ENCODE measurements at regions not wholly inside any gene's neighbourhood (a gene's known extent, or its start where the extent isn't known, plus 50 kb on each side); places are given as distances from the start of the nearest gene placed in this dataset.
"Not testable (repeated sequence)": the region's sequence is repeated elsewhere in the genome, so short reads cannot be mapped to it uniquely, and the experiment has no call there.

DNA sequence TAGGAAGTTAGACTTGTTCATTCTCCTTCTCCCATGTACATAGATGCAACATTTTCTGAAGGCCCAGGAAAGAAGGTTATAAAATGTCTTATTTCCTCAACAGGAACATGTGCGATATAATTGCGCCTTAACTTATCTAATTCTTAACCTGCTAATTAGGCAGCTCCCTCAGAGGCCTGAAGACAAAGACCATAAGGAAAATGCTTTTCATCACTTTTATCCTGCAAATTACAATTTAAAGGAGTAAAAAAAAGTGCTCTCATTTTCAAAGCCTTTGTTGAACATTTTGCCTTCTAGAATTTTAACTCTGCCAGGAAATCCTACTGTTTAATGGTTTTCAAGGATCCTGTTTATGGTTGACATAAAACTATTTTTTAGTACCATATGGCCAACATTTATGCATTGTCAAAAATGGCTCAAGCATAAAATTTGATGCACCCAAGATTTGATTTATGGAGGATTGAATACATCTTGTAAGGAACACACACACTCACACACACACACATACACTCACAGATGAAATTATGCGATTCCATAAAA is 660.4 kb upstream of the TMEM132C start:
- no peak for DNase-seq (ENCODE audit: low read depth, low spot score)

DNA sequence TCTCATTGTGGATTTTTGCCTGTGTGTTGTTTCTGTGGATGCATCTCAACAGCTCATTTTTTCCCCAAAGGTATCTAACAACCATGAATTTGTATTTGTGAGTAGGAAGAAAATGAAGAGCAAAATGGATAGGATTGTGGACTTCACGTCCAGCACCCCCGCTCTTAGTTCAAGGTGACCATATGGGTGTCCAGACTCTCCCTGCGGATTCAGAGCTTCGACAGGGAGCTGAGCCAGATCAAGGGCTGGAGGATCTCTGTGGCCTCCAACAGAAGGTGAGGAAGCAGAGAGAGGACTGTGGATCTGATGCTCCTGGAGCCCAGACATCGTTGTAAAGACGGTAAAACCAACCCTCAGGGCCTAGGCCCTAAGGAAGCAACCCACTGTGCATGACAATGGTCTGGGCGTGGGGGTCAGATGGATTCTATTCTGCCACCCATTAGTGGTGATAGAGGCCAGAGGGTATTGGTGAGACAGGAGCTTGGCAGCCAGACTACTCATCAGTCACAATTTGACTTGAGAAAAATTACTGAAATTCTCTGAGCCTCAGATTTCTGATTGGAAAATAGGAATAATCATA is 659.7 kb upstream of the TMEM132C start:
- DNase-seq (ENCODE audit: low read depth, low spot score): no peak

DNA sequence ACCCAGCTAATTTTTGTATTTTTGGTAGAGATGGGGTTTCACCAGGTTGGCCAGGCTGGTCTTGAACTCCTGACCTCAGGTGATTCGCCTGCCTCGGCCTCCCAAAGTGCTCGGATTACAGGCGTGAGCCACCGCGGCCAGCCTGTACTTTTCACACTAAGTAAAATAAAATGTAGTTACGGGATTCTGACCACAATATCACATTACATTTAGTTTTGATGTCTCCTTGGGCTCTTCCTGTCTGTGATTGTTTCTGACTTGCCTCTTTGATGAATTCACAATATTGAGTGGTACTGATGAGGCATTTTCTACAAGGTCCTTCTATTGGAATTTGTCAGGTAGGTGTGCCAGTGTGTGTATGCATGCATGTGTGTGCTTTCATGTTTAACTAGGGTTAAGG is 658.6 kb upstream of the TMEM132C start:
- not testable (repeated sequence) for DNase-seq (ENCODE audit: low read depth, low spot score)

DNA sequence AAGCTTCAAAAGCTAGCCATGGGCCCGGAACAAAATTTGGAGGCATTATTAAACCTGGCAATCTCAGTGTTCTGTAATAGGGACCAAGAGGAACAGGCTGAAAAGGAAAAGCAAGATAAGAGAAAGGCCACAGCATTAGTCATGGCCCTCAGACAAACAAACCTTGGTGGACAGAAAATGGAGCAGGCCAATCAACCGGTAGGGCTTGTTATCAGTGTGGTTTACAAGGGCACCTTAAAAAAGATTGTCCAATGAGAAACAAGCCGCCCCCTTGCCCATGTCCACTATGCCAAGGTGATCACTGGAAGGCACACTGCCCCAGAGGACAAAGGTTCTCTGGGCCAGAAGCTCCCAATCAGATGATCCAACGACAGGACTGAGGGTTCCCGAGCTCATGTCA is 653.9 kb upstream of the TMEM132C start:
- DNase-seq (ENCODE audit: low read depth, low spot score): no peak

DNA sequence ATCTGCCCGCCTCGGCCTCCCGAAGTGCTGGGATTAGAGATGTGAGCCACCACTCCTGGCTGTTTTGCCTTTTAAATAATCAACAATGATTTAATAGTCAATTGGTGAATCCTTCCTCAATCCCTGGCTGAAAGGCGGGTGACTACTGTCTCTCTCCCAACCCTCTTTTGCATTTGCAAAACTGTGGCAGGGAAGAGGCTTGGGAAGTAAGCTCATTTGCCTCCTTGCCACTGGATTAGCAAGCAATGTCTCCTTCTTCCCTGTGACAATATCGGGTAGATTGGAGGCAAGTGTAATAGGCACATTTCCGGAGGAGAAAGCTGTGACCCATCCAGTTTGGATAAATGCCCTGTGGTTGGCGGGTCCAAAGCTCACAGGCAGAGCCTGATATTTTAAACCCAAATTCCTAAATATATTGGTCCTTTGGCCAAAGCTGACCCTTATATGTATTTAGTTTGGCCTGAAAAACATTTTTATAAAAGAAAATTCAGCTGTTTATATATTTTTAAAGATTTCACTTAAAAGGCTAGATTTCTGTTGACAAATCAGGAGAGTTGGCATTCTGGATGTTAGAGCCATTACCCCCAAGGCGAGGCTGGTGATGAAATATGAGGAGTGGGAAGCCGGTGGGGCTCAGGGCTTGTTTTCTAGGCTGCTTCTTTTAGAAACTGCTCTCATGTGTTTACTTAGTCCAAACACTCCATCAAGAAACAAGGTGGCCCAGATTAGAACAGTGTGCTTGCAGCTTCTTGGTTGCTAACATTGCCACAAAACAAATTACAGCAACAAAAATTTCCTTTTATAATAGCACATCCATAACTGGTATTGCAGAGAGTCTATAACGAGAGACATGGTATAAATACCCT is 646.9 kb upstream of the TMEM132C start:
- DNase-seq (ENCODE audit: low read depth, low spot score): no peak

DNA sequence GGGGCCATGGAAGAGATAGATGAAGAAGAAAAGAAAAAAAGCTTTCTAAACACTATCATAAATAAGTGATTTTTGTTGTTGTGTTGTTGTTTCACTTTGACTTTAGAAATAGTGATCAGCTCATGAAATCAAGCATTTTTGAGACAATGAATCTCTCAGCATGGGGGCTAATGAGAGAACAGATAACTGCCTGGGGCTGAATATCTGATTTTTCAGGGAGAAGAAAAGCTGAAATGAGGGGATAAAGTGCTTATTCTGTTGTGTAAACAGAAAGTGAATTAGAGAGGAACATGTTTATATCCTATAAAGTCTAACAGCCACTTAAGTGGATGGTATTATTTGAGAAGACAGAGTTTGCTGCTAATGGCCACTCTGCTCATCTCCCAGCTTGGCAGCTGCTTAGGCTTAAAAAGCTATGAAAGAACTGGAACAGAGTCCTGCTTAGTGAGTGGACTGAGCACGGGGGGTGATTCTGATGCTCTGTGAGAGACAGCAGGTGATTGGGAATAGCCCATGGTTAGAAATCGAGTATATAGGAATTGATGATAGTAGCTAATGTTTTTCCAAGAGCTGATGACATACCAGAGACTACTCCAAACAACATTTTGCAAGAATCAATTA is 646.1 kb upstream of the TMEM132C start:
- no peak for DNase-seq (ENCODE audit: low read depth, low spot score)

DNA sequence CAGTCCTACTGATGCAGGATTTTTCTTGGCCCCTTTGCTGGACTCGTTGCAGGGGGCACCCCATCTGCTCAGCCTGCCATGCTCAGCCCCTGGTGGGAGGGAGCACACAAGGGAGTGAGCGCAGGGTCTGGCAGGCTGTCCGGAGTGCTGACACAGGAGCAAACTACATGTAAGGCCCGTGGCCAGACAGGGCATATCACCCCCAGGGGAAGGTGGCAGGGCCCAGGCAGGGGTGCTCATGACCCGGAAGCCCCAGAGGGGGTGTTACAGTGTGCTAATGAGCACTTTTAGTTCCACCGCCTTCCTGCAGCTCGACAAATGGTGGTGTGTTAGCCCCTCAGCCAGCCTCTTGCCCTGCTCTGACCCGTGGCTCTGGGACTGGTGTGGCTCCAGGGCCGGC is 645.6 kb upstream of the TMEM132C start:
- no peak for DNase-seq (ENCODE audit: low read depth, low spot score)

DNA sequence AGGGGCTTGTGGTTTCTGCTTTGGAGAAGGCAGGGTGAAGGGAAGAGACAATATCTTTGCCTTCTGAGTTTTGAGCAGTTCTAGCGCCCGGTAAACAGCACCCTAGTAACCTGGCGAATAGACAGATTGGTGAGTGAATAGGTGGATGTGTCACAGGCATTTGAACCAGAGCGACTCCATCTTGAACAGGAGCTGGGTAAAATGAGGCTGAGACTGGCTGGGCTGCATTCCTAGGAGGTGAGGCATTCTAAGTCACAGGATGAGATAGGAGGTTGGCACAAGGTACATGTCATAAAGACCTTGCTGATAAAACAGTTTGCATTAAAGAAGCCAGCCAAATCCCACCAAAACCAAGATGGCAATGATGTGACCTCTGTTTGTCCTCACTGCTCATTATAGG is 643.6 kb upstream of the TMEM132C start:
- no peak for DNase-seq (ENCODE audit: low read depth, low spot score)

DNA sequence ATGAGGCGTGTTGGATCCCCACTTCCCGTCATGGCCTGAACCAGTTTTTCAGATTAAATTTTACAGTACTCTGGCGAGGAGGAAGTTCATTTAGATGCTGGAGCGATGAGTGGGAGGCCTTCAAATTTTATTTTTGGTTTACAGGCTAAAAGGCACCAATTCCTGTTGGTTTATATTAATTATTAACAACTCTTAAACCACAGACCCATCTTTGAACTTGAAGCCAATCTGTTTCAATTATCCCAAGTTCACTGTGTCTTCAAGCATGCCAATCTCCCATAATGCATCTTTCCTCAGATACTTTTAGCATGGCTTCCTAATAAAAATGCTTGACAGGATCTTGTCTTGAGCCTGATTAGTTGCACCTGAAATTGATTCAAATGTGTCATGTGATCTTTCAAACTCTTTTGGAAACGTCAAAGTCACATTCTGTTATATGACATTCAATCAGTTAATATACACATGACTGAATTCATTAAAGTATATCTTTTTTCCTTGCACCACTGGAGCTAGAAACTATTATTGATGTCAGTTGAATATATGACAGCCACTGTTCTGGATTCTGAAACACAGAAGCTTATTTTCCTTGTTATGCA is 641.7 kb upstream of the TMEM132C start:
- no peak for DNase-seq (ENCODE audit: low read depth, low spot score)

DNA sequence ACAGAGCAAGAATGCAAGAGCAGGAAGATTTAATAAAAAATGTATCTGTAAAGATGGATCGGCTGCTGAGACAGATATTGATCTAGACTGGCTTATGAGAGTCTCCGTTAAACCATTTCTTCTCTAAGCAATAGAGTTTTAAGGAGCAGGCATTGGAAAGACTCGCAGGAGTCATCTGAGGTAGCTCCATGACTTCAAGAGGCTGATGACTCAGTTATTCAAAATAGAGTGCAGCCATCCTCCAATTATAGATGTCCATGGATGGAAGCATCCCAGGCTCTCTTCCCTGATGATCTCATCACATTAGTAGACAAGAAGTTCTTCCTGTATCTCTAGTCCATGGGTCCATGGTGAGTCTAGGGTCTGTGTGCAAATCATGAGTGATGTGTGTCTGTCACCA is 638.3 kb upstream of the TMEM132C start:
- DNase-seq (ENCODE audit: low read depth, low spot score): no peak

DNA sequence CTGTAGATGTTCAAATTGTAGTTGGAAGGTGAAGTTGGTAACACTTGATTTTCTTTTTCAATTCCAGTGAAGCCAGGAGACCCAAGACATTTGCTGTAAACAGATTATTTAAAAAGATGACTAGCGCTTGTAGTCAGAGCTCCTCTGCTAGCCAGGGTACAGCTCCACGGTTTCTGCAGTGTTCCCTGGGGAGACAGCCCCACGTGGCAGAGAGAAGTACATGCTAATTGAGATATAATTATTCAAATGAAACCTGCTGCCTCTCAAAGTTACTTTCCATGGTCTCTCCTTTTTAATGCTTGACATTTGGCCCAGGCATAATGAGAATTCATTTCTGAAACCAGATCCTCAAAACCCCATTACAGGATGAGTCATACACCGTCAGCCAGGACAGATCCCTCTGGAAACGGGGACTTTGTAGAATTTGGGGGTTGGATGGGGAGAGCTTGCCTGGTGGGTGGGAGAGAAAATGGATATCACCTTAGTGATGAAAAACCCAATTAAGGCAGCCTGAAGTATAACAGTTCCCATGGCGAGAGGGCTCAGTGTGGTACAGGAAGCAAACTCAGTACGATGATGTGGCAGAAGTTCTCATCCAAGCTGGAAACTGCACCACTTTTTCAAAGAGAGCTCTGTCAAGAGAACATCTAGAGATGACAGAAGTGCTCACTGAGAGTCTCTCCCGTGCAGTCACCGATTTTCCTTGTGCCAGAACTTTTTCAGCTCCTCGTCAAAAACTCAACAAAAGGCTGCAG is 637.7 kb upstream of the TMEM132C start:
- DNase-seq (ENCODE audit: low read depth, low spot score): no peak

DNA sequence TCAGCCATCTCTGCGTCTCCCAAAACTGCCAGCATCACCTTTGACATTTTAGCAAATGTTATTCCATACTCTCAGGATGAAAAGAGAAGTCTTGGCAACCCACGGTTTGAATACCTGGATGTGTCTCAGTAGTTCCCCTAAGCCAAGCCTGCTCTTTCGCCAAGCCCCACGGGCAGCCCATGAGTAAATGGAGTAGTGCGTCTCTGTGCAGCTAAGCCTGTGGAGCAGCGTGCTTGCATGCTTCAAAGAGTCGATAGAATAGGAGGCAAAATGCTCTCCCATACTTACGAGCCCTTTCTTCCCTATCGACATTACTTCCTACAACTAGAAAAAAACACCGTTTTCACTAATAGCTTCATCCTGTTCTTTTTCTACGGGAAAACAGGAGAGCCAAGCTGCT is 634.5 kb upstream of the TMEM132C start:
- DNase-seq (ENCODE audit: low read depth, low spot score): no peak

DNA sequence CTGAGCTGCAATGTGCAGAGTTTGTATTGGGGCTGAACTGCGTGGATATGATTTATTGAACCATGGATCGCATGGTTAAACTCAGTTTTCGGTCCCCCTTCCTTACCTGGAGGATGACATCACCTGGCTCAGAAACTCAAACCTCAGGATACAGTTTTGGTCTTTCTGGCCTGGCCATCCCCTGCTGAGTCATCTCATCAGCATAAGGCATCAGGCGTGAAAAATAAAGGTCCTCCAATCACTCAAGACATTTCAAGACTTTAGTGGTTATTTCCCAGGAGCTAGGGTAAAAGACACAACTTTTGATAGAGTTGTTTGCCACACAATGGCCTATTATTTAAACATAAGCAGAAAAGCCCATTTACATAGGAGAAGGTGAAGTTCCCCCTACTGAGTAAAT is 631.1 kb upstream of the TMEM132C start:
- no peak for DNase-seq (ENCODE audit: low read depth, low spot score)

DNA sequence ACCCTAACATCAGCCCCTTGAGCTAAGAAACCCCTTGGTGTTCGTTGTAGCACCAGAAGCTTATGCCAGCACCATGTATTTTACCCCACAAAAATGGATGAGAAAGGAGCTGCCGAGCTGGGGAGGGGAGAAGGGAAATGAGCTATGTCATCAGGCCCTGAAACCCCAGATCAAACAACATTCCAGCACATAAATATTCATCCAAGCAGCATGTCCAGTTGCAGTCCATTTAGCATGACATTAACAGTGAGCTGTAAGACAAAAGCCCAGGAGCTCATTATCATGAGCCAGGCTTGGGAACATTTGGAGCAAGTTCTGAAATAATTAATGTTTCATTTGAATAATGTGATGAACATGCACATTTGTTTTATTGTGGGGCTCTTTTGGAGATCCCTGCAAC is 630.1 kb upstream of the TMEM132C start:
- DNase-seq (ENCODE audit: low read depth, low spot score): no peak

DNA sequence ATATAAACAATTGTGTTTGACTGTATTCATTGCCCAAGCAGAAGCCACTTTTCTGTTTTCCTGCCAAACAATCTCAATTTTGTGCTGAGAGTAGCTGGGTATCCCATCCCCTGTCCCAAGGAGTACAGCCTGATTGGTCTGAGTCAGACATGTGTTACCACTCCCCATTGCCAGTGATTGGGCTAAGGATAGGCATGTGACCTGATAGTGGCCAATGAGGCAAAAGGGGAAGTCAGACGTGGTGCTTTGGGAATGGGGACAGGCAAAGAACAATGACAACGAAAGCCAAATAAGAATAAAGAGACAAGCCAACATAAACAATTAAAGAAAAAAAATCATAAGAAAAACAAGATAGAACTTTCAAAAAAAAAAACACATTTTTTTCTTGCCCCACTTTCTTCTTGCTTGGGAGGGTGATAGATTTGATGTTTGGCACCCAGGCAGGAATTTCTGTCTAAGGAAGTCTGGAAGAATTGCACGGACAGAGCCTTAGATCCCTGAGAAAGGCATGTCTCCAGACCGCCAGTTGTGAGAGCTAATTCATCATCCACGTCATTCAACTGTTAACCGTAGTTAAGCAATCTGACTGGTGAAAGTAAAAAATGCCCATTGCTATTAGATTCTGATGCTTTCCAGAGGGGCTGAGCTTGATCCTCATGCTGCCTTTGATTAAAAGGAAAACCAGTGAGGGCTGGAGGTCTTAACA is 626.6 kb upstream of the TMEM132C start:
- no peak for DNase-seq (ENCODE audit: low read depth, low spot score)

DNA sequence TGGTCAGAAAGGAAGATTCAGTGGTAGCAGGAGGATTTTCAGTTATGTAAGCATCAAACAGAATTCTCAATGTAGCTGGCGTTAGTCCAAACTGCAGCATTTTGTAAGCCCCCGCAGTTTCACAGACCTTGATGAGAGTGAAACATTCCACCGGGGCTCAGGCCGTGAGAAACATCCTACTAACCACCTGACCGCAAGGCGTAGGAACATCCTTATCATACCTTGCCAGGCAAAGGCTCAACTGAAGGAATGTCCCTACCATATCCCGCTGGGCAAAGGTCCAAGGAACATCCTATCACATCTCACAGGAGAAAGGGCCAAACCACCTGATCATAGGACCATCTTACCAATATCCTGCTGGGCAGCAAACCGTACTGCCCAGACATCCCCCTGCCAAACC is 624.8 kb upstream of the TMEM132C start:
- DNase-seq (ENCODE audit: low read depth, low spot score): no peak

DNA sequence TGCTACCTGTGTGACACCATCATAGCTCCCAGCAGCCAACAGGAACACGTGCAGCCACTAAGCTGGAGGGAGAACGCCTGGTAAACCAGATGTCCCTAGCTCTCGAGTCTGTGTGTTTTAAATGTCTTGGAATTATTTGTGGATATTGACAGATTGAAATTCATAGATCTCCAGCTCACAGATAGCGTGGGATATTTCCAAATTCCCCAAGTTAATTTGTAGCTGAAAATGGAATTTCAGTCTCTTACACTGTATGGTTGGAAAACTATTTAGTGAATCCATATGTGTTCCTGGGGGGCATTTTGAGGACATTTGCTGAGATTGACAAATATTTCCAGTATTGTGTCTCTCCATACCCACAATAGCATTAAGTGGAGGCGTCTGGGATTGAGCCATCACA is 618.6 kb upstream of the TMEM132C start:
- no peak for DNase-seq (ENCODE audit: low read depth, low spot score)

DNA sequence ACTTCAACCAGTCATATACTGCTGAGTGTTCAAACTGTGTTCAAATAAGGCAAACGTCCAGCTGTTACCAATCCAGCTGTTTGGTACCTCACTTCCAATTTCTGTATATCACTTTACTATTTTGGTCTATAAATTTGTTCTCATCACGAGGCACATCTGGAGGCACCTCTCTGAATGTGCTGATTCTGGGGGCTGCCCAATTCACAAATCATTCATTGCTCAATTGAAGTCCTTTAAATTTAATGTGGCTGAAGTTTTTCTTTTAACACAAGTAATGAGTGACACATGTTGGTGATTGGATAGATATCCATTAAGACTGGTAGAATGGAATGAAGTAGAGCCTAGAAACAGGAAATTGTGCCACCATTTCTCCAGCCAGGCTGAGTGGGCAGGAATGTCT is 617.0 kb upstream of the TMEM132C start:
- DNase-seq (ENCODE audit: low read depth, low spot score): no peak

DNA sequence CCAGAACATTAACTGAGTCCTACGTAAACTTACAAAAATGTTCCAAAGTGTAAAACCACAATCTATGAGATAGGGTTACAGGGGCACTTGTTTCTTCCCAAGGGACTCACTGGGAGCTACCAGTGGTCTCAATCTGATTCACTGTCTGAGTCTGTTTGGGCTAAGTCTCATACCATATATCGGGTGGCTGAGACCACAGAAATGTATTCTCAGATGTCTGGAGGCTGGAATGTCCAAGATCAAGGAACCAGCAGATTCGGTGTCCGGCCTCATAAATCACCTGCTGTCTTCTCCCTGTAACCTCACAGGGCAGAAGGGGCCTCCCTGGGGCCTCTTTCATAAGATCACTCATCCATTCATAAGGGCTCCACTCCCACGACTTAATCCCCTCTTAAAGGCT is 616.3 kb upstream of the TMEM132C start:
- no peak for DNase-seq (ENCODE audit: low read depth, low spot score)

DNA sequence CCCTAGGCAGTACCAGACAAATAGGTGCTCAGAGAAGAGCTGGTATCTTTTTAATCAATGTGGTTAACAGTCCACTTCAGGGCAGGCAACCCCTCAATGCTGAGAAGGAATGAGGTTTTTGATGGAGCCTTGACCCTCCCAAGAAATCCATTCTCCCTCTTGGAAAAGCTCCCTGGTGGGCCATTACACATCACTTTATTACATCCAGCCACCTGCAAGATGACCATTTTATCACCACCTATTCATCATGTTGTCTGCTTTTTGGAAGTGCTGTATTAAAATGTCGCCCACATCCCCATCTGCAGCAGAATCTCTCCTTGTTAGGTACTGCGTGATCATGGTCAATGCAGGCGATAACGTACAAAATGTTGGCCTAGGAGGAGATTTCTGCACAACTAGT is 614.7 kb upstream of the TMEM132C start:
- no peak for DNase-seq (ENCODE audit: low read depth, low spot score)

DNA sequence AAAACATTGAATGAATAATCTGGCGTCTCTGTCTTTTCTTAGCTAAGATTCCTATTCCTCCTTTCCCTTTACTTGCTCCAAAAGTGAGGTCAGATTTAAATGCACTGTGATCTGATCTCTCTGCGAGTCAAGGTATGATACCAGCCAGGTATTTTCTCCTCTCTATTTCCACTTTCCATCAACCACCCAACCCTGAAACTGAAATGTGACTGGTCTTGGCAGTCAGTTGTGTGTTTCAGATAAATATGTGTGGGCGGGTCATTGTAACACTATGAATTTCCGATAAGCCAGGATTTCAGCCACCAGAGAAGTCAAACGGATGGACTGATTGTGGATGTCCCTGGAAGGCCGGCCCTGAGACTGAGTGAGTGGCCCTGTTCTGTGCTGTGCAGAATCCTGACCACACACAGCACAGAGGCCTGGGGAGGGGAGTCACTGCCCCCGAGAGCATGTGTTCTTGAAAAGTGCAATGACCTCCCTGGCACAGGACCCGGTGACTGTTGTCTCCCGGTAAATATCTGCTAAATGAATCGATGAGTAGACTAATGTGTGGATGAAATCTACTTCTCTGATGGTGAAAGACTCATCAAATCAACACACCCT is 612.5 kb upstream of the TMEM132C start:
- no peak for DNase-seq (ENCODE audit: low read depth, low spot score)
